ENCODE measurements at regions not wholly inside any gene's neighbourhood (a gene's known extent, or its start where the extent isn't known, plus 50 kb on each side); places are given as distances from the start of the nearest gene placed in this dataset.

DNA sequence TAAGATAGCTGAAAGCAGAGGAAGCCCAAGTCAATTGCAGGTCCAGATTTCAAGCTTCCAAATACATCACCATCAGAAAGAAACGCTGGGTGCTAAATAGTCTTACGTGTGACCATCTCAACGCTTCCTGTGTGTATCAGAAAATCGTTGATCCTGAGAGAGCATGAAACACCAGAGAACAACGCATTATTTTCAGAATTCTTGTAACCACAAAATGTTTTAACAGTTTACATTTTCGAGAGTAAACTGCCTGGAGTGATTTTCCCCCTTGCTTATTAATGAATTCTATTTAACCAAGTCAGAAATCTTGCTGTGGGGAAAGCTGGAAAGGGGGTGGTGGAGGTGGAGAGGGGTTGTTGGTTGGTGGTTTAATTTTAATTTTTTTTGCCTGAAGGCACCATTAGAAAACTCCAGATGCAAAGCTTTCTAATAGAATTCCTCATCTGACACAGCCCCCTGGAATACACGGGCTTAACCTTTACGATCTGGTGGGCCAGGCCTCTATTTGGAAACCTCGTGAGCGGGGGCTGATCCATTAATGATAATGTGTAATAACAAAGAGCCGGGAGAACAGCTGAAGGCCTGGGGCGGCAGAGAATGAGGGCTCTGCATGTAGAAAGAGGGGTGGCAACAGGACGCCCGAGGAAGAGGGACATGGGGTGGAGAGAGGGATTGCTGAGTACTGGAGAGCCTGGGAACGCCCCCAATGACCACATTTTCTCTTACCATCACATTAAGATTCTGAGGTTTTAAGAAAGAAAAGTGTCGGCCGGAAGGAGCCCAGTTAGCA is 124.5 kb upstream of the NFIB start:
- no peak for TF ChIP-seq CTCF (IDR thresholded peaks at IDR 0.05 in 8 of 11, conservative IDR thresholded peaks at IDR 0.05 in 3 of 11)
- no peak for TF ChIP-seq POLR2AphosphoS5 (IDR thresholded peaks at IDR 0.05)
